ENCODE measurements at regions not wholly inside any gene's neighbourhood (a gene's known extent, or its start where the extent isn't known, plus 50 kb on each side); places are given as distances from the start of the nearest gene placed in this dataset.
"Not testable (repeated sequence)": the region's sequence is repeated elsewhere in the genome, so short reads cannot be mapped to it uniquely, and the experiment has no call there.

- DNase-seq (ENCODE audit: low spot score), result no peak
These were observed 1201.0 kb downstream of the FSCB start for GRCh38 chr14:43306053-43306452.

- no peak for DNase-seq (ENCODE audit: low spot score)
These were observed 1209.3 kb downstream of the FSCB start for GRCh38 chr14:43297794-43298193.

- not testable (repeated sequence) for DNase-seq (ENCODE audit: low spot score)
These were observed 1211.0 kb downstream of the FSCB start for GRCh38 chr14:43296061-43296460.

- no peak for DNase-seq (ENCODE audit: low spot score)
These were observed 1221.5 kb downstream of the FSCB start for GRCh38 chr14:43285575-43285974.

- no peak for DNase-seq (ENCODE audit: low spot score)
These were observed 1247.0 kb downstream of the FSCB start for GRCh38 chr14:43260056-43260455.

- DNase-seq (ENCODE audit: low spot score), result no peak
These were observed 1248.7 kb downstream of the FSCB start for GRCh38 chr14:43258396-43258795.

GRCh38 chr14:43256996-43257395 lies 1250.1 kb downstream of the FSCB start:
- not testable (repeated sequence) for DNase-seq (ENCODE audit: low spot score)

GRCh38 chr14:43252866-43253265 lies 1254.2 kb downstream of the FSCB start:
- DNase-seq (ENCODE audit: low spot score), result no peak

GRCh38 chr14:43249591-43249990 lies 1257.5 kb downstream of the FSCB start:
- no peak for DNase-seq (ENCODE audit: low spot score)

- DNase-seq (ENCODE audit: low spot score), result no peak
These were observed 1258.0 kb downstream of the FSCB start for GRCh38 chr14:43249116-43249515.

GRCh38 chr14:43247877-43248276 lies 1259.2 kb downstream of the FSCB start:
- no peak for DNase-seq (ENCODE audit: low spot score)

- DNase-seq (ENCODE audit: low spot score), result no peak
These were observed 1262.9 kb downstream of the FSCB start for GRCh38 chr14:43244142-43244625.

GRCh38 chr14:43243168-43243567 lies 1263.9 kb downstream of the FSCB start:
- DNase-seq (ENCODE audit: low spot score), result no peak

GRCh38 chr14:43232261-43232660 lies 1274.8 kb downstream of the FSCB start:
- no peak for DNase-seq (ENCODE audit: low spot score)

- no peak for DNase-seq (ENCODE audit: low spot score)
These were observed 1291.6 kb downstream of the FSCB start for GRCh38 chr14:43215524-43215923.

- no peak for DNase-seq (ENCODE audit: low spot score)
These were observed 1299.9 kb downstream of the FSCB start for GRCh38 chr14:43207189-43207588.

GRCh38 chr14:43204816-43205215 lies 1302.3 kb downstream of the FSCB start:
- DNase-seq (ENCODE audit: low spot score), result no peak

GRCh38 chr14:43200519-43200918 lies 1306.6 kb downstream of the FSCB start:
- no peak for DNase-seq (ENCODE audit: low spot score)

GRCh38 chr14:43198465-43198864 lies 1308.6 kb downstream of the FSCB start:
- no peak for DNase-seq (ENCODE audit: low spot score)

GRCh38 chr14:43184540-43184939 lies 1322.5 kb downstream of the FSCB start:
- DNase-seq (ENCODE audit: low spot score), result no peak

- DNase-seq (ENCODE audit: low spot score), result no peak
These were observed 1323.2 kb downstream of the FSCB start for GRCh38 chr14:43183916-43184315.

- no peak for DNase-seq (ENCODE audit: low spot score)
These were observed 1331.2 kb downstream of the FSCB start for GRCh38 chr14:43175896-43176295.

GRCh38 chr14:43172899-43173548 lies 1334.1 kb downstream of the FSCB start:
- no peak for DNase-seq (ENCODE audit: low spot score)

- no peak for DNase-seq (ENCODE audit: low spot score)
These were observed 1337.4 kb downstream of the FSCB start for GRCh38 chr14:43169722-43170121.
